HEK293T (cell line): ENCODE measurements at regions not wholly inside any gene's neighbourhood (a gene's known extent, or its start where the extent isn't known, plus 50 kb on each side); places are given as distances from the start of the nearest gene placed in this dataset.

Experiments used
- CTCF ChIA-PET: fragments of 350-600 bp; formaldehyde crosslinking; extraction: SDS; loops from one replicate; lab custom pipeline; 2021; ENCODE audit warnings: antibody characterized with exemption, inconsistent platforms; lab: Yijun Ruan, JAX
- POLR2A ChIA-PET: fragments of 350-600 bp; formaldehyde crosslinking; extraction: SDS; loops from one replicate; lab custom pipeline; 2020; ENCODE audit warnings: antibody characterized with exemption, inconsistent platforms; lab: Yijun Ruan, JAX
- DNase-seq: peaks from one replicate; pipeline ENCODE4 v3.0.0; 2012; ENCODE audit warnings: mixed read lengths; ENCODE audit errors: extremely low spot score
- ARNT ChIP-seq: fragments of 450-650 bp; IDR thresholded peaks from 2 replicates; pipeline ENCODE4 v1.6.1; 2017; ENCODE audit warnings: mild to moderate bottlenecking
- BHLHE40 ChIP-seq: fragments of 450-650 bp; IDR thresholded peaks from 2 replicates; pipeline ENCODE4 v1.6.1; 2016; ENCODE audit warnings: mild to moderate bottlenecking, moderate library complexity, borderline replicate concordance
- CTBP1 ChIP-seq: fragments of 450-650 bp; IDR thresholded peaks from 2 replicates; pipeline ENCODE4 v1.6.1; 2016; ENCODE audit warnings: borderline replicate concordance
- ELF4 ChIP-seq: fragments of 450-650 bp; IDR thresholded peaks from 2 replicates; pipeline ENCODE4 v1.6.1; 2017; ENCODE audit warnings: antibody characterized with exemption
- FOXA1 ChIP-seq: fragments of 450-650 bp; IDR thresholded peaks from 2 replicates; pipeline ENCODE4 v1.6.1; 2016; ENCODE audit warnings: mild to moderate bottlenecking
- FOXK2 ChIP-seq: fragments of 450-650 bp; IDR thresholded peaks from 2 replicates; pipeline ENCODE4 v1.6.1; 2016; ENCODE audit warnings: mild to moderate bottlenecking
- FOXM1 ChIP-seq: fragments of 450-650 bp; IDR thresholded peaks from 2 replicates; pipeline ENCODE4 v1.6.1; 2017; ENCODE audit warnings: mild to moderate bottlenecking, borderline replicate concordance
- HDGF ChIP-seq: fragments of 450-650 bp; IDR thresholded peaks from 2 replicates; pipeline ENCODE4 v1.6.1; 2017; ENCODE audit warnings: antibody characterized with exemption, borderline replicate concordance
- L3MBTL2 ChIP-seq: fragments of 450-650 bp; conservative IDR thresholded peaks from 2 replicates; pipeline ENCODE4 v1.6.1; 2016; ENCODE audit warnings: mild to moderate bottlenecking
- LEF1 ChIP-seq: fragments of 450-650 bp; IDR thresholded peaks from 2 replicates; pipeline ENCODE4 v1.6.1; 2017; ENCODE audit warnings: mild to moderate bottlenecking, borderline replicate concordance
- NFRKB ChIP-seq: fragments of 450-650 bp; IDR thresholded peaks from 2 replicates; pipeline ENCODE4 v1.6.1; 2016; ENCODE audit warnings: mild to moderate bottlenecking, moderate library complexity
- SP1 ChIP-seq: fragments of 450-650 bp; IDR thresholded peaks from 2 replicates; pipeline ENCODE4 v1.6.1; 2017
- SUZ12 ChIP-seq: fragments of 450-650 bp; IDR thresholded peaks from 2 replicates; pipeline ENCODE4 v1.6.1; 2016; ENCODE audit warnings: mild to moderate bottlenecking
- TARDBP ChIP-seq: fragments of 450-650 bp; IDR thresholded peaks from 2 replicates; pipeline ENCODE4 v1.6.1; 2016
- ZNF384 ChIP-seq: fragments of 450-650 bp; IDR thresholded peaks from 2 replicates; pipeline ENCODE4 v1.6.1; 2016
- TF ChIP-seq, protein P1 (sequence below): fragments of 450-650 bp; IDR thresholded peaks from 2 replicates; pipeline ENCODE4 v1.6.1; 2016

- ChIA-PET CTCF (interaction anchor here (0.6 kb wide), 1 partner anchor 265 kb away, joined by 4 read pairs; no protein-coding TSS in a partner anchor), POLR2A (no interaction called here)
- no peak for DNase-seq
- TF ChIP-seq ARNT (no peak), SP1 (no peak), LEF1 (no peak), HDGF (no peak), BHLHE40 (no peak), SUZ12 (no peak)
Measured at GRCh38 chr5:102554082-102554481, 55.3 kb upstream of the SLCO6A1 start.

DNA sequence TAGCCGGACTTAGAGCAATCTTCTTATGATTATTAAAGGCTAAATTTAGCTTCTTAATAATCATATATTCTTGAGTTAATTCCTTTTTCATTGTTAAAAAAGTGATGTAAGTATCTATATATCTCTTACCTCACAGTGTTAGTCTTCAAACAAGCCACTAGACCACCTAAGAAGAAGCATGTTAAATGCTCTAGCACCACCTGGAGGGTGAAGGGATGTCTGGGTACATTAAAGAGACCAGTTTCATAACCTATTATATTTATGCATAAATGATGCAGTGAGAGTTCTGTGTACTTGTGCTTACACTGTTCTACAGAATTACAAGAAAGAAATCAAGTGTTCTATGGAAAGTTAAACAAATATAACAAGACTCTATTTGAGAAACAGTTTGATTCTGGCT lies 55.9 kb upstream of the SLCO6A1 start:
- TF ChIP-seq FOXA1 (no peak), ZNF384 (no peak), SP1 (no peak), FOXK2 (no peak), ARNT (no peak), CTBP1 (no peak), BHLHE40 (no peak), NFRKB (no peak), L3MBTL2 (no peak), TARDBP (no peak), FOXM1 (no peak), ELF4 (no peak), HDGF (no peak), LEF1 (no peak)
- TF ChIP-seq, protein P1, sequence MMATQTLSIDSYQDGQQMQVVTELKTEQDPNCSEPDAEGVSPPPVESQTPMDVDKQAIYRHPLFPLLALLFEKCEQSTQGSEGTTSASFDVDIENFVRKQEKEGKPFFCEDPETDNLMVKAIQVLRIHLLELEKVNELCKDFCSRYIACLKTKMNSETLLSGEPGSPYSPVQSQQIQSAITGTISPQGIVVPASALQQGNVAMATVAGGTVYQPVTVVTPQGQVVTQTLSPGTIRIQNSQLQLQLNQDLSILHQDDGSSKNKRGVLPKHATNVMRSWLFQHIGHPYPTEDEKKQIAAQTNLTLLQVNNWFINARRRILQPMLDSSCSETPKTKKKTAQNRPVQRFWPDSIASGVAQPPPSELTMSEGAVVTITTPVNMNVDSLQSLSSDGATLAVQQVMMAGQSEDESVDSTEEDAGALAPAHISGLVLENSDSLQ, result no peak
- peak; percentile 6 for DNase-seq
- ChIA-PET CTCF (interaction anchor here (0.6 kb wide), 1 partner anchor 266 kb away, joined by 4 read pairs; no protein-coding TSS in a partner anchor), POLR2A (no interaction called here)

- ChIA-PET POLR2A (no interaction called here), CTCF (interaction anchor here (0.8 kb wide), 2 partner anchors 14 to 577 kb away, joined by 4 read pairs; no protein-coding TSS in a partner anchor)
- peak; percentile 53 for DNase-seq
- TF ChIP-seq, protein P1, result no peak
Measured at GRCh38 chr5:102561894-102562760, 63.3 kb upstream of the SLCO6A1 start.

DNA sequence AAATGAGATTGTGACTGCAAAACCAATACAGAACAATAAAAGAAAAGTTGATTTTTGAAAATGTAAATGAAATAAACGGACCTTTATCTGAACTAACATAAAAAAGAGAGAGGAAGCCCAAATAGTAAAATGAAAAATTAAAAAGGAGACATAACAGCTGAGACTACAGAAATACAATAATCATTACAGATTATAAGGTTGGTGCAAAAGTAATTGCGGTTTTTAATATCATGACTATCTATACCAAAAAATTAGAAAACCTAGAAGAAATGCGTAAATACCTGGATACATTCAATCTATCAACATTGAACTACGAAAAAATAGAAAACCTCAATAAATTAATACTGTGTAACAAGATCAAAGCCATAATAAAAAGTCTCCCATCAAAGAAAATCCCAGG lies 71.9 kb upstream of the SLCO6A1 start:
- TF ChIP-seq ZNF384 (no peak), FOXA1 (no peak), SUZ12 (no peak)
- DNase-seq, result no peak
- ChIA-PET CTCF (no interaction called here), POLR2A (no interaction called here)

DNA sequence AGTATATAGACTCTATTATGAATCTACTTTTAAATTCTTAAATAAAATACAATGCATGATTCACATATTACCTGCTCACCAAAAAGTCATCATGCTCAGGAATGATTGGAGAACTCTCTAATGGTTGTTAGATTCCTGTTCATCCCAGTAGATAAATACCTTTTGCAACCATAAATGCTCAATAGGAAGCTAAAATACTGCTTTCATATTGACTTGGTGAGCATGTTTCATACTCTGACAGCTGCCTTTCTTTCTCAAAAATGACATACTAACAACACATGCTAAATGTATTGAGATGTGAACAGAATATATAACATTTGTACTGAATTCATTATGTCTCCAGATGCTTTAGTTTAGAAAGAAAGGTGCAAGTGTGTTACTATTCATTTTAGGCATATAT lies 79.6 kb upstream of the SLCO6A1 start:
- no peak for DNase-seq
- TF ChIP-seq SP1 (no peak), SUZ12 (no peak), HDGF (no peak)
- POLR2A ChIA-PET, result no interaction called here
- CTCF ChIA-PET, result no interaction called here

DNA sequence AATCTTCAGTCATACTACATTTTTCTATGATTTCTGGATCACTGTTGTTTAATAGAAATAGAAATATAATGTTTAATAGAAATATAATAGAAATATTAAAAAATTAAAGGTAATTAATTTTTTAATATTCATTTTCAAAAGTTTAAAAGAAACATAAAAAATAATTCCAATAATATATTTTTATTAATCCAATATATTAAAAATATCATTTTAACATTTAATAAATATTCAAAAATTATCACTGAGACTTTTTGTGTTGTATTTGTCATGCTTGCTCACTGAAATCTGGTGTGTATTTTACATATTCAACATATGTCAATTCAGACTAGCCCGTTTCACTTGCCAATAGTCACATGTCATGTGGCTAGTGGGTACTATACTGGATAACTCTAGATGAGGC lies 80.6 kb upstream of the SLCO6A1 start:
- CTCF ChIA-PET, result no interaction called here
- TF ChIP-seq FOXM1, result no peak
- no peak for TF ChIP-seq FOXK2
- no peak for TF ChIP-seq SUZ12
- TF ChIP-seq LEF1, result no peak
- no peak for TF ChIP-seq TARDBP
- TF ChIP-seq L3MBTL2, result no peak
- TF ChIP-seq CTBP1, result no peak
- no peak for TF ChIP-seq ZNF384
- no peak for TF ChIP-seq SP1
- TF ChIP-seq ELF4, result no peak
- no peak for TF ChIP-seq FOXA1
- TF ChIP-seq HDGF, result no peak
- POLR2A ChIA-PET, result no interaction called here
- DNase-seq, result no peak

DNA sequence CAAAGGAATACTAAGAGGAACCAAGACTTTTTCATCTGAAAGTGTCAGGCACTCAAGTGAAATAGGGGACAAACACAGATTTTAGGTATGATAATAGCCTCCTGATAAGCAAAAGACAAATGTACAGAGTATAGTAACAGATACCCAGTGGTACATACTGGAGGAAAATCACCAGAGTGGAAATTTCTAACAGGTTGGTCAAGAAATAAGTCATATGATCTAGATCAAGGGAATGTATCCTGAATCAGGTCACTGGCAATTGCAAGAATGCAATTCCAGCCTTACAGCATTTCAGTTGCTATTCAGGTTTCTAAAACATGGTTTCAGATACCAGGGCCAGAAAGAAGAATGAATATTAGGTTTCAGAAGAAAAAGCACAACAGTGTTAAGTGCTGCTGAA lies 82.2 kb upstream of the SLCO6A1 start:
- POLR2A ChIA-PET, result no interaction called here
- TF ChIP-seq NFRKB, result no peak
- TF ChIP-seq CTBP1, result no peak
- TF ChIP-seq FOXK2, result no peak
- TF ChIP-seq L3MBTL2, result no peak
- TF ChIP-seq ELF4, result no peak
- TF ChIP-seq SP1, result no peak
- TF ChIP-seq FOXA1, result no peak
- TF ChIP-seq ZNF384, result no peak
- no peak for TF ChIP-seq LEF1
- TF ChIP-seq TARDBP, result no peak
- TF ChIP-seq BHLHE40, result no peak
- TF ChIP-seq, protein P1, result no peak
- no peak for TF ChIP-seq FOXM1
- no peak for TF ChIP-seq HDGF
- no peak for TF ChIP-seq ARNT
- TF ChIP-seq SUZ12, result no peak
- CTCF ChIA-PET, result no interaction called here

More for the DNA sequence above, 82.2 kb upstream of the SLCO6A1 start:
- no peak for DNase-seq
